NCI-H226 (cell line): ENCODE measurements at regions not wholly inside any gene's neighbourhood (a gene's known extent, or its start where the extent isn't known, plus 50 kb on each side); places are given as distances from the start of the nearest gene placed in this dataset.
"Not testable (repeated sequence)": the region's sequence is repeated elsewhere in the genome, so short reads cannot be mapped to it uniquely, and the experiment has no call there.

Experiments used
- DNase-seq: peaks from one replicate; pipeline ENCODE4 v3.0.0-alpha.2; 2015

GRCh38 chr7:81887098-81888090, 117.5 kb upstream of the HGF start:
- no peak for DNase-seq

- no peak for DNase-seq
Observed at GRCh38 chr7:81886211-81886764, 116.4 kb upstream of the HGF start.

- DNase-seq, result no peak
Observed at GRCh38 chr7:81884817-81885216, 115.0 kb upstream of the HGF start.

- no peak for DNase-seq
Observed at GRCh38 chr7:81883801-81884393, 114.0 kb upstream of the HGF start.

GRCh38 chr7:81882086-81882485, 112.2 kb upstream of the HGF start:
- no peak for DNase-seq

- no peak for DNase-seq
Observed at GRCh38 chr7:81877890-81878289, 108.0 kb upstream of the HGF start.

GRCh38 chr7:81873559-81873958, 103.7 kb upstream of the HGF start:
- no peak for DNase-seq

- DNase-seq, result no peak
Observed at GRCh38 chr7:81871606-81872265, 101.9 kb upstream of the HGF start.

GRCh38 chr7:81870608-81871007, 100.8 kb upstream of the HGF start:
- DNase-seq, result no peak

GRCh38 chr7:81869670-81870069, 99.8 kb upstream of the HGF start:
- no peak for DNase-seq

- DNase-seq, result no peak
Observed at GRCh38 chr7:81865754-81866153, 95.9 kb upstream of the HGF start.

- DNase-seq, result no peak
Observed at GRCh38 chr7:81859433-81859832, 89.6 kb upstream of the HGF start.

- DNase-seq, result peak; percentile 10
Observed at GRCh38 chr7:81858820-81859219, 89.0 kb upstream of the HGF start.

GRCh38 chr7:81857385-81857784, 87.5 kb upstream of the HGF start:
- no peak for DNase-seq

- no peak for DNase-seq
Observed at GRCh38 chr7:81854518-81854917, 84.7 kb upstream of the HGF start.

GRCh38 chr7:81852701-81853100, 82.9 kb upstream of the HGF start:
- no peak for DNase-seq

GRCh38 chr7:81851413-81851812, 81.6 kb upstream of the HGF start:
- no peak for DNase-seq

GRCh38 chr7:81846398-81846797, 76.6 kb upstream of the HGF start:
- no peak for DNase-seq

GRCh38 chr7:81845744-81846241, 75.9 kb upstream of the HGF start:
- no peak for DNase-seq

- not testable (repeated sequence) for DNase-seq
Observed at GRCh38 chr7:81843657-81844056, 73.8 kb upstream of the HGF start.

GRCh38 chr7:81842361-81842760, 72.5 kb upstream of the HGF start:
- DNase-seq, result no peak

- no peak for DNase-seq
Observed at GRCh38 chr7:81839708-81840369, 70.0 kb upstream of the HGF start.

GRCh38 chr7:81833401-81833800, 63.6 kb upstream of the HGF start:
- DNase-seq, result peak; percentile 42
